SK-N-SH treated with all-trans-retinoic acid at 6 μM for 48 hours (cell line): ENCODE measurements at regions not wholly inside any gene's neighbourhood (a gene's known extent, or its start where the extent isn't known, plus 50 kb on each side); places are given as distances from the start of the nearest gene placed in this dataset.

ENCODE experiments used
- CSDC2 ChIP-seq: fragments of 250-450 bp; sonication (Bioruptor Pico); IDR thresholded peaks from 2 replicates; pipeline ENCODE4 v1.5.0; 2020; ENCODE audit warnings: mild to moderate bottlenecking, moderate library complexity
- CSRNP3 ChIP-seq: fragments of 250-450 bp; sonication (Bioruptor Pico); IDR thresholded peaks from 2 replicates; pipeline ENCODE4 v1.5.1; 2021; ENCODE audit warnings: mild to moderate bottlenecking, moderate library complexity
- GLIS3 ChIP-seq: fragments of 250-450 bp; sonication (Bioruptor Pico); IDR thresholded peaks from 2 replicates; pipeline ENCODE4 v1.5.0; 2020; ENCODE audit warnings: mild to moderate bottlenecking, moderate library complexity
- ISL1 ChIP-seq: fragments of 250-450 bp; sonication (Bioruptor Pico); IDR thresholded peaks from 2 replicates; pipeline ENCODE4 v2.1.2; 2022; ENCODE audit warnings: mild to moderate bottlenecking, moderate library complexity
- PATZ1 ChIP-seq: fragments of 250-450 bp; sonication (Bioruptor Pico); IDR thresholded peaks from 2 replicates; pipeline ENCODE4 v1.8.0; 2020; ENCODE audit warnings: mild to moderate bottlenecking, moderate library complexity, borderline replicate concordance
- PPARA ChIP-seq: fragments of 250-450 bp; sonication (Bioruptor Pico); IDR thresholded peaks from 2 replicates; pipeline ENCODE4 v1.5.0; 2020; ENCODE audit warnings: mild to moderate bottlenecking, borderline replicate concordance
- RARB ChIP-seq: fragments of 250-450 bp; sonication (Bioruptor Pico); IDR thresholded peaks from 2 replicates; pipeline ENCODE4 v1.8.0; 2021; ENCODE audit warnings: mild to moderate bottlenecking, moderate library complexity
- TCF4 ChIP-seq: fragments of 250-450 bp; sonication (Bioruptor Pico); IDR thresholded peaks from 2 replicates; pipeline ENCODE4 v1.8.0; 2021; ENCODE audit warnings: mild to moderate bottlenecking, moderate library complexity, borderline replicate concordance
- ZC3H10 ChIP-seq: fragments of 250-450 bp; sonication (Bioruptor Pico); IDR thresholded peaks from 2 replicates; pipeline ENCODE4 v1.5.1; 2021; ENCODE audit warnings: mild to moderate bottlenecking, moderate library complexity
- ZFP3 ChIP-seq: fragments of 250-450 bp; sonication (Bioruptor Pico); IDR thresholded peaks from 2 replicates; pipeline ENCODE4 v1.5.0; 2020; ENCODE audit warnings: mild to moderate bottlenecking, moderate library complexity
- ZFP30 ChIP-seq: fragments of 450-650 bp; formaldehyde crosslinking; IDR thresholded peaks from 2 replicates; pipeline ENCODE4 v1.5.0; 2022; ENCODE audit warnings: mild to moderate bottlenecking, moderate library complexity
- ZNF8 ChIP-seq: fragments of 450-650 bp; formaldehyde crosslinking; IDR thresholded peaks from 2 replicates; pipeline ENCODE4 v1.5.0; 2020; ENCODE audit warnings: mild to moderate bottlenecking, moderate library complexity
- TF ChIP-seq, protein P1 (sequence below): fragments of 250-450 bp; sonication (Bioruptor Pico); IDR thresholded peaks from 2 replicates; pipeline ENCODE4 v1.5.1; 2020; ENCODE audit warnings: low read depth, mild to moderate bottlenecking, moderate library complexity

- TF ChIP-seq CSDC2 (no peak), ZFP3 (no peak), GLIS3 (CRISPR knock-in tag) (no peak), ZFP30 (no peak), RARB (CRISPR knock-in tag) (no peak), PPARA (CRISPR knock-in tag) (no peak), TCF4 (CRISPR knock-in tag) (no peak), ISL1 (CRISPR knock-in tag) (no peak), PATZ1 (CRISPR knock-in tag) (no peak), ZNF8 (no peak), CSRNP3 (CRISPR knock-in tag) (no peak), ZC3H10 (CRISPR knock-in tag) (no peak)
- TF ChIP-seq, protein P1, sequence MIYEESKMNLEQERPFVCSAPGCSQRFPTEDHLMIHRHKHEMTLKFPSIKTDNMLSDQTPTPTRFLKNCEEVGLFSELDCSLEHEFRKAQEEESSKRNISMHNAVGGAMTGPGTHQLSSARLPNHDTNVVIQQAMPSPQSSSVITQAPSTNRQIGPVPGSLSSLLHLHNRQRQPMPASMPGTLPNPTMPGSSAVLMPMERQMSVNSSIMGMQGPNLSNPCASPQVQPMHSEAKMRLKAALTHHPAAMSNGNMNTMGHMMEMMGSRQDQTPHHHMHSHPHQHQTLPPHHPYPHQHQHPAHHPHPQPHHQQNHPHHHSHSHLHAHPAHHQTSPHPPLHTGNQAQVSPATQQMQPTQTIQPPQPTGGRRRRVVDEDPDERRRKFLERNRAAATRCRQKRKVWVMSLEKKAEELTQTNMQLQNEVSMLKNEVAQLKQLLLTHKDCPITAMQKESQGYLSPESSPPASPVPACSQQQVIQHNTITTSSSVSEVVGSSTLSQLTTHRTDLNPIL (CRISPR knock-in tag) = no peak
Observed at GRCh38 chr7:136062625-136063325, 85.6 kb upstream of the MTPN start.
